Left renal cortex interstitium (tissue), 4 donors: ENCODE measurements at regions not wholly inside any gene's neighbourhood (a gene's known extent, or its start where the extent isn't known, plus 50 kb on each side); places are given as distances from the start of the nearest gene placed in this dataset.
"Not testable (repeated sequence)": the region's sequence is repeated elsewhere in the genome, so short reads cannot be mapped to it uniquely, and the experiment has no call there.

Source experiments
- DNase-seq, 4 donors: peaks; one replicate each; pipeline ENCODE4 v3.0.0-alpha.2; 2013; ENCODE audit warnings: low read depth in 4 of 4, low spot score in 2 of 4, missing footprints in 1 of 4

- no peak for DNase-seq
Observed at GRCh38 chr5:87572090-87572489, 159.4 kb upstream of the CCNH start.

GRCh38 chr5:87570366-87570765 is 157.6 kb upstream of the CCNH start:
- no peak for DNase-seq

GRCh38 chr5:87562068-87562467 is 149.3 kb upstream of the CCNH start:
- DNase-seq = no peak

GRCh38 chr5:87560528-87560927 is 147.8 kb upstream of the CCNH start:
- DNase-seq = no peak

- no peak for DNase-seq
Observed at GRCh38 chr5:87551911-87552310, 139.2 kb upstream of the CCNH start.

DNA sequence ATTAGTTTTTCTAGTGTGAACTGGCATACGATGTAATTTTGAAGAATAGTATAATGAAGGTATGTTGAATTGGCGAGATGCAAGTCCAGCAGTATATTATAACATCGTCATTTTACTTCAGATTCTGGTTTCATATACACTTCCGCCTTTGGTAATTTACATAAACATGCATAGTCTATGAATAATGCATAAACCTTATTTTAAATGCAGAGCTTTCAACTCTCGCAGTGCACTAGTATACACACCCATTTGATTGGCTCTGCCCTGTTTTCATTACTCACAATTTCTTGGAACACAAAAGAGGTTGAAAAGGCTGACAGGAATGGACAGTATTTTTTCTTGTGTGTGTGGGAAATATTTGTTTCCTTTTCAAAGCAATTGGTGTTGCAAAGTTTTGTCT is 128.9 kb upstream of the CCNH start:
- no peak for DNase-seq

DNA sequence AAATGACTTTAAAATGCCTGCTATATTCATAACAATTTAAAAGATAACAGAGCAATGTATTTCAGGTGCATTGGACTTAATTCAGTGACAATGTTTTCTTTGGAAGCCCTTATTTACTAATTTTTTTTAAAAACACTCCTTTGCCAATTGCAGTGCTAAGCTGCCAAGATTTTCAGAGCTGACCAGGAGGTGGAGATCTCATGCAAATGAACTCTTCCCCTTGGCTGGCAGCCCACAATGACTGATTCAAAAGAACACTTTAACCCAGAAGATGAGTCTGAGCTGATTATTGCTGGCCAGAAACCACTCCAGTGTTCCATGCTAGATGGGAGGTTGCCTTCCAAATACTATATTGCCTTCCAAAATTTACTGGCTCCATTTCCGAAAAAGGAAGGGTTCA is 128.3 kb upstream of the CCNH start:
- no peak for DNase-seq

GRCh38 chr5:87539839-87540238 is 127.1 kb upstream of the CCNH start:
- DNase-seq = no peak

GRCh38 chr5:87536365-87536764 is 123.6 kb upstream of the CCNH start:
- DNase-seq = no peak

DNA sequence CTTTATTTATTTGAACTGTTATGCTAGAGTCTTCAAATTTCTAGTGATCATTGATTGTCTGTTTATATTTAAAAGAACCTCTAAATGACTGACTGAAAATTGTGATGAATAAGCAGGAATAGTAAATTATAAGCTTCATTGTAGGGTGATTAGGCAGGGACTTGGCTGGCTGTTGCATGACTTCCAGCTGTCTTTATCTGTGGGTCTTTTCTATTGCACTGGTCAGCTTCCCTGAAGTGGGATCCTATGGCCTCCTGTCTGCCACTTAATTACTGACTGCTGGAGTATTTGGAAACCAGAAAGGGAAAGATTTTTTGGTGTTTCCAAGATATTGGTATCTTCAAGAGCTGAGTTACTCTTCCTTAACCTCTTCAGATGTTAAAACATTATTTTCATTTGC is 123.0 kb upstream of the CCNH start:
- no peak for DNase-seq

DNA sequence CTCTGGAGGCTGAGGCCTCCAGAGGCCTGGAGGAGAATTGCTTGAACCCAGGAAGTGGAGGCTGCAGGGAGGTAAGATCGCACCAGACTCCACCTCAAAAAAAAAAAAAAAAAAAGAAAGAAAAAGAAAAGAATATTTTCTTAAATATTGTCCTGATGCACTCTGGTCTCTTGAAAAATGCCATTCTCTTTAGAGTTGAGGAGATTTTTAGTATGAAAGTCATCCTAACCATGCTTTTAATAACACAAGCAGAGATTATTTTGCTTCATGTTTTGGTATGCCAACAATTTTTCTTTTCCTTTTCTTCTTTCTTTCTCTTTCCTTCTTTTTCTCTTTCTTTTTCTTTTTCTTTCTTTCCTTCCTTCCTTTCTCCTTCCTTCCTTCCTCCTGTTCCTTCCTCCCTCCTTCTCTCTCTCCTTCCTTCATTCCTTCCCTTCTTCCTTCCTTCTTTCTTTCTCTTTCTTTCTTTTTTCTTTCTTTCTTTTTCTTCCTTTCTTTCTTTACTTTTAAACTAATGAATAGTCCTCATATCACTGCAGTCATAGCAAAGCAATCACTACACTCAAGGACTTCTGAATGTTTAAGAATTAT is 116.9 kb upstream of the CCNH start:
- no peak for DNase-seq

GRCh38 chr5:87526131-87526530 is 113.4 kb upstream of the CCNH start:
- DNase-seq = no peak

DNA sequence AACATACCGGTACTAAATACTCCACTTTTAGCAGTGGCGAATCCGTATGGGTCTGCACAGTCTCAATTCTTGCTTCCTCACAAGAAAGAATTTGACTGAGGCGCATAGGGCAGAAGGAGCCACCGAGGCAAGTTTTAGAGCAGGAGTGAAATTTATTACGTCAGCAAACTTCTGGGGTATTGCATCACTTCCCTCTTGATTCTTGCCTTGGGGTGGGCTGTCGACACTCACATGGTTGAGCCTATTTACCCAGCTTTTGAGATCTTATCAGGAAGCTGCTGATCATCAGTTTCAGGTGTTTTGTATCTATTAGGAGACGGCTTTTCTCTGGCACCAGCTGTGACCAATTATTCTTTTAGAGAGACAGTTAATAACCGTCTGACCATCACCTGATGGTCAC is 111.5 kb upstream of the CCNH start:
- no peak for DNase-seq

DNA sequence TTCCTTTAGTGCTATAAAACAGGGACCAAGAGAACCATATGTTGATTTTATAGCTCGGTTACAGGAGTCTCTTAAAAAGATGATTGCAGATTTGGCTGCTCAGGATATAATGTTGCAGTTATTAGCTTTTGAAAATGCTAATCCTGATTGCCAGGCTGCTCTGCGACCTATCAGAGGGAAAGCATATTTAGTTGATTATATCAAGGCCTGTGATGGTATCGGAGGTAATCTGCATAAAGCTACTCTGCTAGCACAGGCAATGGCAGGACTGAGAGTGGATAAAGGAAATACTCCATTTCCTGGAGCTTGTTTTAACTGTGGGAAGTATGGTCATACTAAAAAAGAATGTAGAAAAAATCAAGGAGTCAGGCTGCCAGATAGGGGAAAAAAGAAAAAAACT is 99.0 kb upstream of the CCNH start:
- DNase-seq = not testable (repeated sequence)

GRCh38 chr5:87503004-87503403 is 90.3 kb upstream of the CCNH start:
- no peak for DNase-seq

DNA sequence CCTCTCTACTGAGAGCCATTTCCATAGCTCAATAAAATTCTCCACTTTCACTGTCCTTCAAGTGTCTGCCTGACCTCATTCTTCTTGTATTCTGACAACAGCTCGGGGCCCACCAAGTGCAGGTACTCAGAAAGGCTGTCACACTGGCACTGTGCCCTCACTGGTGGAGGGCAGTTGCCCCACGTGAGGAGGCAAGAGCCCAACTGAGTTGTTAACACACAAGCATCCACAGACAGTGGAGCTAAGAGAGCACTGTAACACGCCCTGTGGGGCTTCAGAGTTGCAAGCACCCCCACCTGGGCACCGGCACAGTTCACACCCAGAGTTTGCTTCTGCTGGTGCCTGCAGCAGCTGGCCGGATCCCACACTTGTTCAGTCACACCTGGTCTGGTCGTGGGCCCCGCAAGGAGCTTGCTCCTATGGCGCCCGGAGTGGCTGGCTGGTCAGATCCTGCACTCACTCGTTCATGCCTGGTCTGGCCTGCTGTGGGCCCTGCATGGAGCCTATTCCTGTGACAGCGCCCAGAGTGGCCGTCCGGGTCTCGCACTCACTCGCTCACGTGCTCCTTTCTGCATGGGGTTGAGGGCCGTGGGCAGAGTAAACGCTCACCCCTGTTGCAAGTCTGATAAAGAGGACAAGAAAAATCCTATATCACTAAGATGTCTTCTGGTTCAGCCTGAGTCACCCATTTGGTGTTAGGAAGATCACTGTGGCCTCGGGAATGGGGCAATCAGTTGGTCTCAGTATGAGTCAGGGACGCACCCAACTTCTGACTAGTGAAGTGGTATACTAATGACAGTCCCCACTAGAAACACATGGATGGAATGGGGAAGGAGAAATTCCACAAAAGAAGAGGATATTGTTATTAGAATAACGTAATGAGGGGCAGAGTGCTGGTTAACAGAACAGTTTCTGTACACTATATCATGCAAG is 87.0 kb upstream of the CCNH start:
- no peak for DNase-seq
